ENCODE measurements at regions not wholly inside any gene's neighbourhood (a gene's known extent, or its start where the extent isn't known, plus 50 kb on each side); places are given as distances from the start of the nearest gene placed in this dataset.

GRCh38 chr15:25061808-25062550, 107.2 kb downstream of the SNRPN start:
- Histone ChIP-seq H3K27me3 (ENCODE audit: insufficient read depth, low read length) (no peaks in the 10 kb centered on the region), H3K4me3 (ENCODE audit: low read length) (no peak overlapping the region), H3K9me3 (ENCODE audit: low read depth, low read length) (peaks cover 71% of the 10 kb centered on the region), H3K4me1 (ENCODE audit: insufficient read depth, low read length) (no peaks in the 10 kb centered on the region)

- H3K27me3 ChIP-seq (ENCODE audit: insufficient read depth, low read length), result no peaks in the 10 kb centered on the region
- H3K4me1 ChIP-seq (ENCODE audit: insufficient read depth, low read length), result no peaks in the 10 kb centered on the region
- H3K9me3 ChIP-seq (ENCODE audit: low read depth, low read length), result peaks cover 74% of the 10 kb centered on the region
- no peak overlapping the region for H3K4me3 ChIP-seq (ENCODE audit: low read length)
These were observed 108.0 kb downstream of the SNRPN start for GRCh38 chr15:25062551-25063430.

GRCh38 chr15:25065286-25065685, 110.5 kb downstream of the SNRPN start:
- peaks cover 87% of the 10 kb centered on the region for H3K9me3 ChIP-seq (ENCODE audit: low read depth, low read length)
- H3K4me1 ChIP-seq (ENCODE audit: insufficient read depth, low read length), result no peaks in the 10 kb centered on the region
- no peak overlapping the region for H3K4me3 ChIP-seq (ENCODE audit: low read length)
- H3K27me3 ChIP-seq (ENCODE audit: insufficient read depth, low read length), result no peaks in the 10 kb centered on the region

- Histone ChIP-seq H3K9me3 (ENCODE audit: low read depth, low read length) (peaks cover 90% of the 10 kb centered on the region), H3K4me3 (ENCODE audit: low read length) (no peak overlapping the region), H3K4me1 (ENCODE audit: insufficient read depth, low read length) (no peaks in the 10 kb centered on the region), H3K27me3 (ENCODE audit: insufficient read depth, low read length) (no peaks in the 10 kb centered on the region)
These were observed 111.1 kb downstream of the SNRPN start for GRCh38 chr15:25065876-25066275.

- no peaks in the 10 kb centered on the region for H3K4me1 ChIP-seq (ENCODE audit: insufficient read depth, low read length)
- no peak overlapping the region for H3K4me3 ChIP-seq (ENCODE audit: low read length)
- H3K9me3 ChIP-seq (ENCODE audit: low read depth, low read length), result peaks cover 90% of the 10 kb centered on the region
- no peaks in the 10 kb centered on the region for H3K27me3 ChIP-seq (ENCODE audit: insufficient read depth, low read length)
These were observed 111.9 kb downstream of the SNRPN start for GRCh38 chr15:25066708-25067107.

- H3K4me1 ChIP-seq (ENCODE audit: insufficient read depth, low read length), result no peaks in the 10 kb centered on the region
- no peak overlapping the region for H3K4me3 ChIP-seq (ENCODE audit: low read length)
- no peaks in the 10 kb centered on the region for H3K27me3 ChIP-seq (ENCODE audit: insufficient read depth, low read length)
- H3K9me3 ChIP-seq (ENCODE audit: low read depth, low read length), result peaks cover 95% of the 10 kb centered on the region
These were observed 113.0 kb downstream of the SNRPN start for GRCh38 chr15:25067725-25068309.

GRCh38 chr15:25068696-25069095, 113.9 kb downstream of the SNRPN start:
- Histone ChIP-seq H3K27me3 (ENCODE audit: insufficient read depth, low read length) (no peaks in the 10 kb centered on the region), H3K4me1 (ENCODE audit: insufficient read depth, low read length) (no peaks in the 10 kb centered on the region), H3K9me3 (ENCODE audit: low read depth, low read length) (peaks cover 95% of the 10 kb centered on the region), H3K4me3 (ENCODE audit: low read length) (no peak overlapping the region)

- H3K4me1 ChIP-seq (ENCODE audit: insufficient read depth, low read length), result no peaks in the 10 kb centered on the region
- H3K27me3 ChIP-seq (ENCODE audit: insufficient read depth, low read length), result no peaks in the 10 kb centered on the region
- H3K9me3 ChIP-seq (ENCODE audit: low read depth, low read length), result peaks cover 96% of the 10 kb centered on the region
- no peak overlapping the region for H3K4me3 ChIP-seq (ENCODE audit: low read length)
These were observed 115.7 kb downstream of the SNRPN start for GRCh38 chr15:25070353-25070963.

- H3K27me3 ChIP-seq (ENCODE audit: insufficient read depth, low read length), result no peaks in the 10 kb centered on the region
- no peak overlapping the region for H3K4me3 ChIP-seq (ENCODE audit: low read length)
- H3K9me3 ChIP-seq (ENCODE audit: low read depth, low read length), result peaks cover 95% of the 10 kb centered on the region
- no peaks in the 10 kb centered on the region for H3K4me1 ChIP-seq (ENCODE audit: insufficient read depth, low read length)
These were observed 118.2 kb downstream of the SNRPN start for GRCh38 chr15:25072857-25073476.

GRCh38 chr15:25087137-25087536, 132.3 kb downstream of the SNRPN start:
- Histone ChIP-seq H3K4me3 (ENCODE audit: low read length) (no peak overlapping the region), H3K9me3 (ENCODE audit: low read depth, low read length) (peaks cover 80% of the 10 kb centered on the region), H3K4me1 (ENCODE audit: insufficient read depth, low read length) (no peaks in the 10 kb centered on the region), H3K27me3 (ENCODE audit: insufficient read depth, low read length) (no peaks in the 10 kb centered on the region)

- Histone ChIP-seq H3K27me3 (ENCODE audit: insufficient read depth, low read length) (no peaks in the 10 kb centered on the region), H3K4me1 (ENCODE audit: insufficient read depth, low read length) (no peaks in the 10 kb centered on the region), H3K4me3 (ENCODE audit: low read length) (no peak overlapping the region), H3K9me3 (ENCODE audit: low read depth, low read length) (peaks cover 80% of the 10 kb centered on the region)
These were observed 133.5 kb downstream of the SNRPN start for GRCh38 chr15:25088261-25088790.

GRCh38 chr15:25089577-25089976, 134.8 kb downstream of the SNRPN start:
- H3K9me3 ChIP-seq (ENCODE audit: low read depth, low read length), result peaks cover 77% of the 10 kb centered on the region
- no peaks in the 10 kb centered on the region for H3K27me3 ChIP-seq (ENCODE audit: insufficient read depth, low read length)
- H3K4me3 ChIP-seq (ENCODE audit: low read length), result no peak overlapping the region
- no peaks in the 10 kb centered on the region for H3K4me1 ChIP-seq (ENCODE audit: insufficient read depth, low read length)

GRCh38 chr15:25090073-25090733, 135.4 kb downstream of the SNRPN start:
- Histone ChIP-seq H3K27me3 (ENCODE audit: insufficient read depth, low read length) (no peaks in the 10 kb centered on the region), H3K9me3 (ENCODE audit: low read depth, low read length) (peaks cover 70% of the 10 kb centered on the region), H3K4me3 (ENCODE audit: low read length) (no peak overlapping the region), H3K4me1 (ENCODE audit: insufficient read depth, low read length) (no peaks in the 10 kb centered on the region)

All from mononuclear cell (primary cell).